Kidney epithelial cell (primary cell): ENCODE measurements at regions not wholly inside any gene's neighbourhood (a gene's known extent, or its start where the extent isn't known, plus 50 kb on each side); places are given as distances from the start of the nearest gene placed in this dataset.

ENCODE experiments used
- DNase-seq: peaks from one replicate; pipeline ENCODE4 v3.0.0-alpha.2; 2010; ENCODE audit warnings: low read depth
- H3K27me3 ChIP-seq: 2 replicates; pipeline ENCODE4 v1.6.0; 2011; ENCODE audit warnings: low read length; ENCODE audit not compliant: control insufficient read depth, insufficient read depth
- H3K36me3 ChIP-seq: 2 replicates; pipeline ENCODE4 v1.5.1; 2011; ENCODE audit warnings: low read length; ENCODE audit not compliant: control insufficient read depth, insufficient read depth
- H3K4me3 ChIP-seq: 2 replicates; pipeline ENCODE4 v1.5.1; 2011; ENCODE audit warnings: low read depth, mild to moderate bottlenecking, control low read depth, low read length
- CTCF ChIP-seq: IDR thresholded peaks from 2 replicates; pipeline ENCODE4 v1.5.1; 2011; ENCODE audit warnings: mild to moderate bottlenecking, moderate library complexity, low read length, control low read depth, inconsistent platforms; ENCODE audit not compliant: insufficient read depth, poor library complexity, severe bottlenecking

DNA sequence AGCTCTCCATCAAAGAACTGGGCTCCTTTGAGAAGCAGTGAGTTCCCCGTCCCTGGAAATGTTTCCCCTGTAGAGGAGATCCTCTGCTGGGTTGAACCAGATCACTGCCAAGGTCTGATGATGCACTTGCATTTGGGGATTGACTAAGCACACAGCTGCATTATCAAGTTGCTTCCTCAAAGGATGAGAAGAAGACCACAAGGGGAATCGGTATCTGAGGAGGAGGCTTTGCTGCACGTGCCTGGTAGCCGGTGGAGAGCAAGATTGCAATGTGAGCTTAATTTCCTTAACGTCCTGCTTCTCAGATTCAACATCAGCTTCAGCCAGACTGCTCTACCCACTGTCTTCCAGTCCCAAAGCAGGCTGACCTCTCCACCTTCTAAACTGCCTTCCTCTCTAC is 128.8 kb upstream of the STMND1 start:
- DNase-seq = no peak
- TF ChIP-seq CTCF = no peak
- no peak overlapping the region for H3K4me3 ChIP-seq
- H3K36me3 ChIP-seq = no peaks in the 10 kb centered on the region
- peaks cover 8% of the 10 kb centered on the region for H3K27me3 ChIP-seq

DNA sequence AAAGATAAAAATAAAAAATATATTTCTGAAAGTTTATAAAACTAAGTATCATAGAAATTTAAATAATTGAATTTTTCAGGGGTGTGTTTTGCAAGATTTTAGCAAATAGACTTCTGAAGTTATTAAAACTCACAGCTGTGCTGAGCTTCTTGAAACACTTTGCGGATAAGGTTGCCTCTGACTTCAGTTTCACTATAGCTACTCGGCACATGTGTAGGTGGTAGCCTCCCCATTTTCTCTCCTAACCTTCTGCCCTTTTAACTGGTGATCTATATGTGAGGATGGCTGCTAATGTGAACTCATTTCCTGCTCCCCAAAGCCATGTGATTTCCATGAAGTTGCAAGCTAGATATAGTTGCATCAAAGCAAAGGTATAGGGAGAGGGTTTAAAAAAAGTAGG is 129.3 kb upstream of the STMND1 start:
- no peak for TF ChIP-seq CTCF
- Histone ChIP-seq H3K4me3 (no peak overlapping the region), H3K36me3 (no peaks in the 10 kb centered on the region), H3K27me3 (peaks cover 8% of the 10 kb centered on the region)
- no peak for DNase-seq

- Histone ChIP-seq H3K27me3 (peaks cover 5% of the 10 kb centered on the region), H3K36me3 (no peaks in the 10 kb centered on the region), H3K4me3 (no peak overlapping the region)
- no peak for DNase-seq
- TF ChIP-seq CTCF = no peak
Measured at GRCh38 chr6:16969699-16970655, 131.9 kb upstream of the STMND1 start.

DNA sequence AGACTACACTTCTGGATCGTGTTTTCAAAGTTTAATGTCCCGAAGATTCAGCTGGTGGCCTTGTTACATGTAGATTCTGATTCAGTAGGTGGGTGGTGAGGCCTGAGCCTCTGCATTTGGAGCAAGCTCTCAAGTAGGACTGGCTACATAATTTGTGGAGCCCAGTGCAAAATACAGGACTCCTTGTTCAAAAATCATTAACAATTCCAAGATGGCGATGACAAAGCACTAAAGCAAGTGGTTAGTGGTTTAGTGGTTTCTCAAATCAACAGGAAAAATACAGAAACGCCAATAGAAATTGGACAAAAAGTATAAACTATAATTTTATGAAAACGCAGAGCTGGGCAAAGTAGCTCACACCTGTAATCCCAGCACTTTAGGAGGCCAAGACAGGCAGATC is 133.7 kb upstream of the STMND1 start:
- H3K36me3 ChIP-seq = no peaks in the 10 kb centered on the region
- no peak for TF ChIP-seq CTCF
- peaks cover 2% of the 10 kb centered on the region for H3K27me3 ChIP-seq
- no peak for DNase-seq
- H3K4me3 ChIP-seq = no peak overlapping the region

DNA sequence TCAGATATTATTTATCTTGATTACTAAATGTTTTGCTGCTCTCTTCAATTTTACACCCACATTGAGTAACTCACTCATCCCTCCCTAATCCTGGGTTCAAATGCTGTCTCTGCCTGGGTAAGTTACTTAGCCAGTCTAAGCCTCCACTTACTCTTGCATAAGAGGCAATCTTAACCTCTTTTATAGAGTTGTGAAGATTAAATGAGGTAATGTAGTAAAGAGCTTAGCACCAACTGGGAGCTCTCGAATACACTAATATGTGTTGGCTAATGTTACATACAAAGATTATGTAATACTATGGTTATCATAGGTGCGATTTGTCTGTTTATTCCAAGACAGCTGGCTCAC is 134.4 kb upstream of the STMND1 start:
- Histone ChIP-seq H3K36me3 (no peaks in the 10 kb centered on the region), H3K4me3 (no peak overlapping the region), H3K27me3 (peaks cover 2% of the 10 kb centered on the region)
- DNase-seq = no peak
- TF ChIP-seq CTCF = no peak
